NB4 (cell line): ENCODE measurements at regions not wholly inside any gene's neighbourhood (a gene's known extent, or its start where the extent isn't known, plus 50 kb on each side); places are given as distances from the start of the nearest gene placed in this dataset.

Experiments used
- MYC ChIP-seq: IDR thresholded peaks from 2 replicates; pipeline ENCODE4 v1.6.1; 2011; ENCODE audit warnings: low read depth, low read length
- POLR2A ChIP-seq: IDR thresholded peaks from 2 replicates; pipeline ENCODE4 v1.6.1; 2011; ENCODE audit warnings: mild to moderate bottlenecking; ENCODE audit not compliant: insufficient read length; ENCODE audit errors: extremely low read depth
- TF ChIP-seq, protein P1 (sequence below): IDR thresholded peaks from one replicate; pipeline ENCODE4 v1.5.1; 2012; ENCODE audit warnings: low read depth, low read length
- TF ChIP-seq, protein P2 (sequence below): IDR thresholded peaks from 2 replicates; pipeline ENCODE4 v1.6.1; 2011; ENCODE audit warnings: low read depth, low read length

DNA sequence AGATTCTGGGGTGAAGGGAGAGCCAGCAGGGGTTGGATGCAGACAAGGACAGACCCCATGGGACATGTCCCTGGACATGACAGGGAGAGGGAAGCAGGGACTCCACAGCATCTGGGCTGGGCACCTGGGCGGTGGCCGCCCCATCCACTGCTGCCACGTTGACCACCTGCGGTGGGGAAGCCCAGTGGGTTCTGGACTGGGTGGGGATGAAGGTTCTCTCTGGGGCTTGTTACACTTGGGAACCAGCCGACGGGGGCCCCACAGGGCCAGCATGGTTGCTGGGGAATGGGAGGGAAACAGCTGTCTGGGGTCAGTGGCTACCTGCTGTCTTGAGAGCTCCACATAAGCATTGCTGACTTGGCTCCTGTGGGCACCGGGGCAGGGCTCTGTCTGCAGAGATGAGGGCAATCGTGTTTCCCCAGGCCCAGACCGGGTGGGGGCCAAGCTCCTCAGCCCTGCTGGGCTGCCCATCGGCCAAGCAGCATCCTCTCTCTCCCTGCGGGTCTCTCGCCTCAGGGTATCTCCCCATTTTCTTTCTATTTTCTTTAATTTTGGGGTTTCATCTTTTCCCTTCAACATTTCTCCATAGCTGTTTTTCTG, 443.6 kb upstream of the PFKP start:
- TF ChIP-seq, protein P1, sequence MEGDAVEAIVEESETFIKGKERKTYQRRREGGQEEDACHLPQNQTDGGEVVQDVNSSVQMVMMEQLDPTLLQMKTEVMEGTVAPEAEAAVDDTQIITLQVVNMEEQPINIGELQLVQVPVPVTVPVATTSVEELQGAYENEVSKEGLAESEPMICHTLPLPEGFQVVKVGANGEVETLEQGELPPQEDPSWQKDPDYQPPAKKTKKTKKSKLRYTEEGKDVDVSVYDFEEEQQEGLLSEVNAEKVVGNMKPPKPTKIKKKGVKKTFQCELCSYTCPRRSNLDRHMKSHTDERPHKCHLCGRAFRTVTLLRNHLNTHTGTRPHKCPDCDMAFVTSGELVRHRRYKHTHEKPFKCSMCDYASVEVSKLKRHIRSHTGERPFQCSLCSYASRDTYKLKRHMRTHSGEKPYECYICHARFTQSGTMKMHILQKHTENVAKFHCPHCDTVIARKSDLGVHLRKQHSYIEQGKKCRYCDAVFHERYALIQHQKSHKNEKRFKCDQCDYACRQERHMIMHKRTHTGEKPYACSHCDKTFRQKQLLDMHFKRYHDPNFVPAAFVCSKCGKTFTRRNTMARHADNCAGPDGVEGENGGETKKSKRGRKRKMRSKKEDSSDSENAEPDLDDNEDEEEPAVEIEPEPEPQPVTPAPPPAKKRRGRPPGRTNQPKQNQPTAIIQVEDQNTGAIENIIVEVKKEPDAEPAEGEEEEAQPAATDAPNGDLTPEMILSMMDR: no peak
- TF ChIP-seq MYC (no peak), POLR2A (no peak)
- TF ChIP-seq, protein P2, sequence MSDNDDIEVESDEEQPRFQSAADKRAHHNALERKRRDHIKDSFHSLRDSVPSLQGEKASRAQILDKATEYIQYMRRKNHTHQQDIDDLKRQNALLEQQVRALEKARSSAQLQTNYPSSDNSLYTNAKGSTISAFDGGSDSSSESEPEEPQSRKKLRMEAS: no peak
